SK-MEL-5 (cell line): ENCODE measurements at regions not wholly inside any gene's neighbourhood (a gene's known extent, or its start where the extent isn't known, plus 50 kb on each side); places are given as distances from the start of the nearest gene placed in this dataset.
A peak's percentile ranks its signal among the peaks of the same experiment; 100 is the strongest.

Experiments
- DNase-seq: peaks from one replicate; pipeline ENCODE4 v3.0.0-alpha.2; 2016; ENCODE audit warnings: low read depth, low spot score
- in situ Hi-C: cut with HindIII; loops from 2 replicates; pipeline ENCODE4 v1.10.0; 2016; ENCODE audit warnings: low sequenced_read_pairs, high pct_unique_total_duplicates, low pct_unique_long_range_greater_than_20kb

DNA sequence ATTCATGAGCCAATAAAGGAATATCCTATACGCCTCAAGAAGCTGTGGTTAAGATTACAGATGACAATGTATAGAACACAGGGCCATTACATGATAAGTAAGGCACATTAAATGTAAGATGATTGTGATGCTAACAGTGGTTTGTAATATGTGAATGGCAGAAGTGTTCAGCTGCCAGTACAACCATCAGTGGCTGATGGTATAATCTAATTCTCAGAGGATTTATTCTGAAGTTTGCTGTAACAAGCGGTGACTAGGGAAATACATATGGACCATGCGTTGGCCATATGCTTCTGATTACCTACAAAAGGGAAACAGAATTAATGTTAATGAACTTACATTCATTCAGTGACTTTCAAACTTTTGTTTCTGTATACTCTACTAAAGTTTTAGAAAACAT lies 750.8 kb upstream of the KLHL29 start:
- no peak for DNase-seq
- in situ Hi-C loops: no loop called here

DNA sequence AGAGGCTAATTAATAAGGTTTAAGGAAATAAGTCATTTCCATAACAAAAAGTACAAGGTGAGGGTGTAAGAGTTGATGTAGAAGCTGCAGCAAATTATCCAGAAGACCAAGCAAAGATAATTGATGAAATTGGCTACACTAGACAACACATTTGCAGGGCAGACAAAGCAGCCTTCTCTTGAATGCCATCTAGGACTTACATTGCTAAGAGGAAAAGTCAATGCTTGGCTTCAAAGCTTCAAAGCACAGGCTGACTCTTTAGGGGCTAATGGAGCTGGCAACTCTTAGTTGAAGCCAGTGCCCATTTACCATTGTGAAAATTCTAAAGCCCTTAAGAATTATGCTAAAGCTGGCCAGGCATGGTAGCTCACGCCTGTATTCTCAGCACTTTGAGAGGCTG lies 728.6 kb upstream of the KLHL29 start:
- in situ Hi-C loops: no loop called here
- no peak for DNase-seq

DNA sequence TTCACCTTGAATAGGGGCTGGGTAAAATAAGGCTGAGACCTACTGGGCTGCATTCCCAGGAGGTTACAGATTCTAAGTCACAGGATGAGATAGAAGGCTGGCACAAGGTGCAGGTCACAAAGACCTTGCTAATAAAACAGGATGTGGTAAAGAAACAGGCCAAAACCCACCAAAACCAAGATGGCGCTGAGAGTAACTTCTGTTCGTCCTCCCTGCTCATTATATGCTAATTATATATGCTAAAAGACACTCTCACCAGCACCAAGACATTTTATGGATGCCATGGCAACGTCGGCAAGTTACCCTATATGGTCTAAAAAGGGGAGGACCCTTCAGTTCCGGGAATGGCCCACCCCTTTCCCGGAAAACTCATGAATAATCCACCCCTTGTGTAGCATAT lies 711.5 kb upstream of the KLHL29 start:
- in situ Hi-C loops: no loop called here
- no peak for DNase-seq

DNA sequence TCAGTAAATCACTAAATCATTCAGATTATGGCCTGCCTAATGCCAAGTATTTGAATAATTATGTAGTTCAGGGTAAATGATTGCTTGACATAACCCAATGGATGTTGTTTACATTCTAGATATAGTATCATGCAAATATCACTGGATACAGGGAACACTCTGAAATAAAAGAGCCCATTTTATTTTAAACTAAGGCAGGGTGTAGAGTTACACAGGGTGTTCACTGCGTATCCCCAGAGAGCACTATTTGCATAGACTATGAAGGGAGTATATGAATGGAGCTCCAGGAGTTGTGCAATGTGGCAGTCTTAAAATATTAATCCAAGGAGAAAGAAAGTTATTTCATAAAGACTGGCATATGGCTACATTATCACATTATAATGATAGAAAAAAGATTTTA lies 701.1 kb upstream of the KLHL29 start:
- no peak for DNase-seq
- in situ Hi-C loops: no loop called here

DNA sequence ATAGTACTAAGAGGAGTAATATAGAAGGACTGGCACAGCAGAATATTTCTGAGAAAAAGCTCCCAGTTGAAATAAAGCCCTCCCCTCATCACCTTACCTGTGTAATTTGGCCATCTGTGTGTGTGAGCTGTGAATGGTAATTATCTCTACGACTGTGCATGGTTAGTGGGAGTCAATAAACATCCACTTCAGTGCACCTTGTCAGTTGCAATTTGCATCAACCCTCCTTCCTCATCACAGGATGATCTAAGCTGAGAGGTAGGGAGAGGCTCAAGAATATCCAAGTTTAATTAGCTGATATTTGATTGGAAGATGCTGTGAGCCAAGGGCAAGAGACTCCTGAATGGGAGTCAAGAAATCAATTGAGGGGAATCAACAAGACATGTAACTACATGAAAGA lies 694.9 kb upstream of the KLHL29 start:
- no peak for DNase-seq
- in situ Hi-C loops: no loop called here

DNA sequence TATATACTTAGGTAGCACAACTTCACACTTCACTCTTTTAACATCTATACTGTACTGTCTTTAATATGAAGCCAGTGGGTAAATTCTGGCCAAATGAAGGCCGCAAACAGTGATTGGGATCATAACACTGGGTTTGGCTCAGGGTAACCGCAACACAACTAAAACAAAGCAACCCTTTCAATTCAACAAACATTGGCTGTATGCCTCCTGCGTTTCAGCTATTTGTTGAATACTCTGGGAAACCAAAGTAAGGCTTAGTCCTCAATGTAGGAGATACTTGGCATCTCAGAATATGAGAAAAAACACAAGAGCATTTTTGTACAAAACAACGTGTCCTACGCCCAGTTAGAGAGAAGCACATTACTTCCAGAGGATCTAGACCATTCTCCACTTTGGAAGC lies 693.3 kb upstream of the KLHL29 start:
- DNase-seq: no peak
- in situ Hi-C loops: no loop called here

DNA sequence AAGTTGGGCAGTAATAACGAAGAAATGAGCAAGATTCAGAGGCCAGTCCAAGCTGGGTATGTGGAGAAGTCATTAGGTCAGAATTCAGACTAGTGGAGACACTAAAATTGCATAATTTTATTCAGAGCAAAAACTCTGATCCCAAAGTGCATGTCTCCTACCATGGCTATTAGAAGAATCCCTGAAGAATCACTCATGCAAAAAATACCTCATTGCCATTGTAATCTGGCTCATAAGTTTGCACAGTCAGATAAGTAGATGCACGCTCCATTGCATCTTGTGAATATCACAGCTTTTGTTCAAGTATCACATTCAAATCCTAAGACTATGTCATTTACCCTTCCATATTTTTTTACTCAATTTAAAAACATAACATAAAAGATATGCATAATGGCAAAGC lies 692.2 kb upstream of the KLHL29 start:
- in situ Hi-C loops: no loop called here
- DNase-seq: no peak

DNA sequence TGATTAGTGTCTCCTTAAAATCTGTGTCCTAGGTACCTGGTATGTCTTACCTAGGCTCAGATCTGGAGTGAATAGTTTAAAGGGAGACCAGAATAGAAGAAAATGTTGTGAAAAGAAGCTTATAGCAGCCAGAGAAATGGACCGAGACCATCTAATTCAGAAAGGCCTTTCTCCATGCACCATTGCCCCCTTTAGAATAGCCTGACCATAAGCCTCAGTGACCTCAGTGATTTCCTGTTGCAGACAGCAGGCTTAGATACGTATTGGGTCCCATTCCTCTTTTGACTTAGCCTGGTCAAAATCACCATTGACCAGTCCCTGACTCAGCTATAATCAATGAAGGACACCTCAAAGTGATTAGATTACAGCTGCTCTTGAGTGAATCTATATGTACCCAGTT lies 690.7 kb upstream of the KLHL29 start:
- no peak for DNase-seq
- in situ Hi-C loops: no loop called here

DNA sequence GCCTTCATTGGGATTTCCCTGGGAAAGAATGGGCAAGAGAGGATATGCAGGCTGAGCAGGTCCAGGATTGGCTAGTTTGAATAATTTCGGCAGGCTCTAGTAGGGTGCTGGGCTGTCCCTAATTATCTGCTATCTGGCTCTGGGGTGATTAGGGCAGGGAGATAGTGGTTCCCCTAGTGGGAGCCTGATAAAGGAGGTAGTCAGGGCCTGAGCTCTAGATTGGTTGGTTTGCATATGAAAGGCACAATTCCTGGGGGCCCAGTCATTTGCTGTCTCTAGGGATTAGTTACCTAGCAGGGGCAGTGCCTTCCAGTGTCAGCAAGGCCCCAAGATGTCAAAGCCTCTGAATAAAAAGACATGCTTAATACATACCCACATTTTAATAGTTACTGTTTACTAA lies 690.1 kb upstream of the KLHL29 start:
- in situ Hi-C loops: no loop called here

DNA sequence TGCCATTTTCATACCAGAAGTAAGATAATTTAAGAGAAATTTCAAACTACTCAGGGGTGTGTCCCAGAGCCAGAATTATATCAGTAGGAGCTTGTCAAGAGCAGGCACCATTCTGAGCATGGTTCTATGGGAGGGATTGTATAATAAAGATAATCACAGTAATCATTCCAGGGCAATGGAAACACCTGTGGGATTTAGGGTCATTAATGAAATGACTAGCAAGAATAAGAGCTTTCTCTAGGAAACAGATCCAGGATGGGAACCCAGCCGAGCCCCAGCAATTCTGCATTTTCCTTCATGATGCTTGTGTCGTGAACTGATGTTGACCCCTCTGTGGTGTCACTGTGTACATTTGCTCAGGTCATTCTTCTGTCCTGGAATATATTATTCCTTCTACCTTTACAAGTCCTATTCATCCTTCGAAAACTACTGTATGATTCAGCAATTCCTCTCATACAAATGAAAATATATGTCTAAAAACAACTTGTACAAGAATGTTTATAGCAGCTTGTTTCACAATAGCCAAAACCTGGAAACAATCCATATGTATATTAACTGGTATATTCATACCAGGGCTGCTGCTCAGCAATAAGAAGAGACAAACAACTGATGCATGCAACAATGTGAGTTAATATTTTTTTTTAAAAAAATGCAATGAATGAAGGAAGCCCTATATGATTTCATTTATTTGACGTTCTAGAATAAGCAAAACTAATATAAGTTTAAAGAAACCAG lies 687.8 kb upstream of the KLHL29 start:
- DNase-seq: no peak
- in situ Hi-C loops: no loop called here

More for the DNA sequence above, 690.1 kb upstream of the KLHL29 start:
- DNase-seq: no peak

DNA sequence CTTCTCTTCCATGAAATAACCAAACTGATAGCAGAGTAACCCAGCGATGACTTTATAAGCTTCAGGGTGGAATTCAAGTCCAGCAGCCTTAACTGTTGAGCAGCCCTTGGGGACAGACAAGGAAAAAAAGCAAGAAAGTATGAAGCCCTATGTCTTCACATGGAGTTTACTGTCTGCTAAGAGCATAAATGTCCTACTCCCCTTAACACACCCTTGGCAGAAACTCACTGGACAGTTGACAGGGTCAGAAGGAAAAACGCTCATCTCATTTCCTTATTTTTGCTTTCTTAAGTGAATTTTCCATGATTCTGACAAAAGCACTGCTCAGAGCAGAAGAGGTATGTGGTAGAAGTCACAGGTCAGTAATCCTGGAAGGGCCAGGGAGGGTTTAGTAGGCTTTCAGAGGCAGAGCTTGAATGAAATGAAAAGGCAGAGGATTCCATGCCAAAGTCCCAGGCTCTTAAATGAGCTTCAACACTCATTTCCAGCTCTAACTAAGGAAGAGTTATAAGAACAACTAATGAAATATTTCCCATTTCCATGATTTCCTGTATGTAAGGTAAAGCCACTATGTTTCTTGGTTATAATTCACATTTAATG lies 683.3 kb upstream of the KLHL29 start:
- no peak for DNase-seq
- in situ Hi-C loops: no loop called here

DNA sequence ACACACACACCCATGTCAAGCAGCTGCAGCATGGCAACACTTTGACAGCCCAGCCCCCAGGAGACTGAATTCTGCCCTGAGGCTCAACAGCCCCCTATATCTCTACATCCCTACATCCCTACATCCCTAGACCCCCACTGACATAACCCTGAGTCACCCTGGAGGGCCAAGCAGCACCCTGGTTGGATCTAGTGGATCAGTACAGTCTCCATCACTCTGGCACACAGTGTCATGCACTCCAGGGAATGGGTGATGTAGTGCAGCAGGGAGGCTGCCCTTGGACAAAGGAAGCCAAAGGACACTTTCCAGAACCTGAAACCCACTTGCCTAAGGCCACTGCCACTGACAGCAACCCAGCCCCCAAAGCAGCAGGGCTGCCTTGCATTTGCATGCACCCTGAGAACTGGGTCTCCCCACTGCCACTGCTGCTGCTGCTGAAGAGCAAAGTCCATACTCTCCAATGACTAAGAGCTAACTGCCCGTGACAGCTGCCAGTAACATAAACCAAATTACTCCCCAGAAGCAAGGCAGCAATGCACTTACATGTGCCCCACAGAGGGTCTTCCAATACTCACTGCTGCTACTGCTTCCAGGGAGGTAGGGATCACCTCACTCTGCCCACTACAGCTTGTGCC lies 681.6 kb upstream of the KLHL29 start:
- in situ Hi-C loops: no loop called here
- DNase-seq: no peak

DNA sequence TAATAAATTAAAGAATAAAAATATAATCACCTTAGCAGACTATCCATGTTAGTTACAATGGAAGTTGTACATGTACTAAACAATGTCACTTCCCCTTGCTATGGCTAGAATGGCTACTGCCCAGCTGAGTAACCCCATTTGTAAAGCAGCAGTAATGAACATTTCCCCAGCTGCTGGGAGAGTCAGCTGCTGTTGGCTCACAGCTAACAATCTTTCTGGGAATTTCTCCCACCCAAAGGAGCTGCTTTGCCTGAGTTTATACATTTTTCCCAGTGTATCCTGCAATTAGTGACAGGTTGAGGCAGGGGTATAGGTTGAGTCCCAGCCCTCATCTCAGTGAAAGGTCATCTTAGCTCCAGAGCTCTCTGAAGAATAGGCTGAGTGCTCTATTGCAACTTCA lies 665.6 kb upstream of the KLHL29 start:
- no peak for DNase-seq

DNA sequence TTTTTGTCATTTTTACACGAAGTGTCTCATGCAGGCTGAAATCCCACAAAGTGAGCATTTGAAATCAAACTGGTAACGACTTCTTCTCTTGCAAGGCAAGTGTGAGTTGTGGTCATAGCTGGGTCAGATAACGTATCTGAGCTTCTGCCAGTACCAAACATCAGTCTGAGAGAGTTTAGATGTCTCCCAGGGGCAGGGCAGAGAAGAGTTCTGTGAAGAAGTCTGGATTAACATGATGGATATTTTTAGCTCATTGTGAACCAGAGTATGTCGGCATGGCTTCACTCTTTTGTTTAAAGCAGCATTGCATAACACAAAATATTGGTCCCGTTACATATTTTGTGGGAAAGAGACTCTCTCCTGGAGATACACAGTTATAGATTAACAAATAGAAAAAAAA lies 655.5 kb upstream of the KLHL29 start:
- in situ Hi-C loops: no loop called here
- DNase-seq: no peak

More for the DNA sequence above, 665.6 kb upstream of the KLHL29 start:
- in situ Hi-C loops: no loop called here

DNA sequence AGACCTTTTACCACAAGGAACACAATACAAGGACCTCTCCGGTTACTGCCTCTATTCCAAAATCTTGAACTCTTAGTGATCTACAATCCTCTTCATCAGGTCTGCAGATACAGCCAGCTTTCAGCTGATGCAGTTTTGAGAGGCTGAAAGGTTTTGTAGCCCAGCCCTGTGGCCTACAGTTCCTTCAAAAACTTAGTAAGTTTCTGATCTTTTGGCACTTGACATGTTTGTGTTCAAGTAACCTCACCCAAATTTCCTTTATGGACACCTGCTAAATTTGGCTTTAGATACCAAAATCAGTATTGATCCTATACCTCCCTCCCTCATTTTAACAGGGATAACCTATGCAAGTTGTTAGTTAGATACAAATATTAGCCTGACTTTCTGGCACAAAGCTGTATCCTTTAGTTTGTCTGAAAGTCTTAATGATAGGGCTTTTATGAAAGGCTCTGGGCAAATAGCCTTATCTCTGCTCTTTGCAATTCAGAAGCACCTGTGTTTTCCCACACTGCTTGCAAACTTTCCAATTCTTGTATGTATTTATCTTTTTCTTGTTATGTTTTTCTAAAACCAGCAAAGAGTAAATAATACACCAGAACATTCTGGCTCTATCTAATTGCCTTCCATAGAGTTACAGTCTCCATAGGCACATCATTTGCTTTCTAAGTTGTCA lies 650.5 kb upstream of the KLHL29 start:
- in situ Hi-C loops: no loop called here

DNA sequence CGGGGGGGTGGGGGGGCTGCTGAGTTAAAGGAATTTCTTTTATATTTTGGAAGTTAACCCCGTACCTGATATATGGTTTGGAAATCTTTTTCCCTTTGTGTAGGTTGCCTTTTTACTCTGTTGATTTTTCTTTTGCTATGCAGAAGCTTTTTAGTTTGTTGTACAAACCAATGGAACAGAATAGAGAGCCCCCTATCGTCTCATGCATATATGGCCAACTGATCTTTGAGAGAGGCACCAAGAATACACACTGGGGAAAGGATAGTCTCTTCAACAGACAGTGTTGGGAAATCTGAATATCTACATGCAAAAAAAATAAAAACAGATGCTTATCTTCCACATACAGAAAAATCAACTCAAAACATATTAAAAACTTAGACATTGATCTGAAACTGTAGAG lies 647.8 kb upstream of the KLHL29 start:
- in situ Hi-C loops: no loop called here
- peak; percentile 66 for DNase-seq

More for the DNA sequence above, 650.5 kb upstream of the KLHL29 start:
- DNase-seq: no peak

DNA sequence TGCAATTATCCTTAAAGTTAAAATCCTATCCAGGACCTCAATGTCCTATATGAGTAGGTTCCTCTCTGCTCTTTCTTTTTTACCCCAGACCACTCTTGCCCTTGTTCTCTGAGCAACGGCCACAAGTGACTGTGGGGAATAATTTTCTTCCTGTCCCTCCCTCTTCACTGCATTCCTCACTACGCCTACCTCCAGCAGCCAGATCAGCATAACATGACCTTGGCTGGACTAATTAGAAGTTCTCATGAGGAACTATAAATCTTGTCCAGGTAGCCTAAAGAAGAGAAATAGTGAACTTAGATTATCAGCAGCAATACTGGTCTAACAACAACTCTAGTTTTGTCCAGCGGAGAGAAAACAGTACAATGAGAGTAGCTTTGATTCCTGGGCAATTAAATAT lies 643.8 kb upstream of the KLHL29 start:
- in situ Hi-C loops: no loop called here
- DNase-seq: no peak

DNA sequence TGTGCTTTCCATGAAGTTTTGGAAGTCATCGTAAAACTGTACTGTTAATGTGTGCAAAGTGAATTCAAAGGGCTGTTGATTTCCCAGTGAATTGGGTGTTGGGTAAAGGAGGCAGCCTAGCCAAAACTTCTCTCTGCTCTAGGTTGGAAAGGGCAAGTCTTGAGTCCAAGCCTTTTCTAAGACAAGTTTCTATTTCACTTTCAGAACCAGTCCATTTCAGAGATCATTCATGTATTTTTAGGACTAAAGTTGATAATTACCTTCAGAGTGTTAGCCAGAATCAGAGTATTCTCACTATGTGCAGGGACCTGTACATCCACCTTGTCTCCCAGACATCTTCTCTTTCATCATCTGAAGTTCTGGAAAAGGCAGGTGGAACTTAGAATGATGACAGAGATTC lies 636.1 kb upstream of the KLHL29 start:
- in situ Hi-C loops: no loop called here
- DNase-seq: no peak

DNA sequence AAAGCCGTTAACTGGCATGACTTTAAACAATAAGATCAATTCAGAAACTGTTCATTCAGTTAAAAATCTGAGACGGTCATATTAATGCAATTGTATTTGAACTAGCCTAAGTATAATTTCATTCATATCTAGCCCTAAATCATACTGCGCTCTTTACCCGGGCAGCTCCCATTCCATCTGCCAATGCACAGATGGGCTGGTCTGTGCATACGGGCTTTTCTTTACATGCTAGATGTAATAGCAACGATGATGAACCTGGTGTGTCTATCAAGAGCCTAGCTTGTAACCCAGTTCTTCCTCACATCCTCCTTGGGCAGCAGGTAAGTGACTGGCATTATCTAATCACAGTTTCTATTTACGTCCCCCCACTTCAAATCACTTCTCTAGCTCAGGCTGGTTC lies 631.5 kb upstream of the KLHL29 start:
- no peak for DNase-seq
- in situ Hi-C loops: no loop called here
